Subcutaneous abdominal adipose tissue (tissue), 5 donors: ENCODE measurements at regions not wholly inside any gene's neighbourhood (a gene's known extent, or its start where the extent isn't known, plus 50 kb on each side); places are given as distances from the start of the nearest gene placed in this dataset.

ENCODE experiments used
- H3K27ac ChIP-seq: one replicate; pipeline ENCODE4 v1.7.0; 2013; ENCODE audit warnings: low read depth, mild to moderate bottlenecking, inconsistent platforms, low read length, moderate library complexity
- H3K27me3 ChIP-seq, 5 donors: one replicate each; pipeline ENCODE4 v1.7.0; 2013; ENCODE audit warnings: low read length in 5 of 5, inconsistent platforms in 1 of 5; ENCODE audit not compliant: control insufficient read depth in 5 of 5, insufficient read depth in 4 of 5
- H3K36me3 ChIP-seq, 5 donors: one replicate each; pipeline ENCODE4 v1.7.0; 2013; ENCODE audit warnings: low read length in 5 of 5; ENCODE audit not compliant: control insufficient read depth in 5 of 5, insufficient read depth in 5 of 5
- H3K4me1 ChIP-seq, 5 donors: one replicate each; pipeline ENCODE4 v1.7.0; 2013; ENCODE audit warnings: low read length in 5 of 5, mild to moderate bottlenecking in 3 of 5, moderate library complexity in 1 of 5; ENCODE audit not compliant: control insufficient read depth in 5 of 5, insufficient read depth in 5 of 5
- H3K4me3 ChIP-seq, 5 donors: one replicate each; pipeline ENCODE4 v1.7.0; 2013; ENCODE audit warnings: low read length in 5 of 5, low read depth in 1 of 5
- H3K9ac ChIP-seq, 5 donors: one replicate each; pipeline ENCODE4 v1.7.0; 2013; ENCODE audit warnings: low read length in 5 of 5, mild to moderate bottlenecking in 4 of 5, moderate library complexity in 3 of 5
- H3K9me3 ChIP-seq, 5 donors: one replicate each; pipeline ENCODE4 v1.7.0; 2013; ENCODE audit warnings: low read length in 5 of 5; ENCODE audit not compliant: control insufficient read depth in 5 of 5
- donor health status: healthy.
- donor health status: healthy.
- donor health status: healthy.
- donor health status: healthy.
- donor health status: healthy.

DNA sequence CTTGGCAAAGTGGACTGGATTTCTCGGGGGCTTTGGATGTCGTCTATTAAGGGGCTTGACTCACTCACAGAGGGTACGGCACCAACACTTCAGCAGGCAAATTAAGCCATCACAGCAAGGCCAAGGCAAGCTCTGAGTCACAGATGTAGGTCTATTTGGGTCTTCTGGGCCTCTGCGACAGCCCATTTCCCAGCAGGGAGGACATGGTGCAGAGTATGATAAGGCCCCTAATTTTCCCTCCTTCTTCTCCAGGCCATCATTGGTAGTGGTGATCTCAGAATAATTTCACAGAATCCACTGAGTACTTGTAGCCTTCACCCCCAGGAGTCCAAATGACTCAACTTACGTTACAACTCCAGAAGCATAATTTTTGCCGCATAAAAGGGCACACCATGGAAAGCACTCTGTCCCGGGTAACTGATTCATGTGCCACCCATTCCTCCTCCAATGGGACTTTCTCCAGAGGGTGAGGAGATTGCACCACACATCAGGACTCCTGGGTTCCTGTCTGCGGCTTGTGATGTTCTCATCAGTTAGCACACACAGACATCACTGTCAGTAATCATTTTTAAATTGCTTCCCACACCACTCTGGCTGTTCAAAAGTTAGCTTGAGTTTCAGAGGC lies 164.9 kb downstream of the TXNL1 start:
- Histone ChIP-seq H3K27ac (no peak overlapping the region), H3K4me3 (no peak overlapping the region), H3K4me1 (peaks cover 2 to 17% (median 12%) of the 10 kb centered on the region in 5 donors), H3K9me3 (no peaks in the 10 kb centered on the region), H3K9ac (no peak overlapping the region), H3K36me3 (no peaks in the 10 kb centered on the region), H3K27me3 (no peaks in the 10 kb centered on the region)

DNA sequence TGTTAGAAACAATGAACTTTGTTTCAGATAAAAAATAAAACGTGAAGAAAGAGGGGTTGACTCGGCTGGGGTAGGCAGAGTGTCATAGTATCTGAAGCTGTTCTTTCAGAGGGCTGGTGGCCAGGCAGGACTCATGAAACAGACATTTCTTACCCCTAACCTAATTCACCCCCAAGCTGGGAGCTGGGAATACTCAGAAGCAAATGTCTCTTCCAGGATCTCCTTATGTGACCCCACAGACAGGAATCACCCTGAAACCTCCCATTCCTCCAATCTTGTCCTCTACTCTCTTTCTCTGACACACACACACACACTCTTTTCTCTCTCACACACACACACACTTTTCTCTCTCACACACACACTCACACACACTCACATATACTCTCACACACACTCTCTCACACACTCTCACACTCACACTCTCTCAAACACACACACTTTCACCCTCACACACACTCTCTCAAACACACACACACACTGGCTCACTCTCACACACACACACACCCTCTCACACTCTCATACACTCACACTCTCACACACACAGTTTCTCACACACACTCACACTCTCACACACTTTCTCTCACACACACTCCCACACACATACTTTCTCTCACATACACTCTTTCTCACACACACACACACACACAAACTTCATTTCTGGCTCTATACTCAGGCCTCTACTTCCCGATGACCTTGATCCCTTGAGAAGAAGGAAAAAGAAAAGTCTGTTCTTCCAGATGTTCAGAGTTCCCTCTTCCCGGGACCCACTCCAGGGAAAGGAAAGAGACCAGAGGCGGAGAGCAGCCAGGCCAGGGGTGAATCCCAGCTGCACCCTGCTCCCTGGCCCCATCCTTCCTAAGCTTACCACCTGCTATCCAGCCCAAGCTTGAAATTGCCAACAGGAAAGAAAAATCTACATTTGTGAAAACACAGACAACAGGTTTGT lies 167.7 kb downstream of the TXNL1 start:
- H3K27ac ChIP-seq: peak overlapping the region; percentile 17
- H3K4me3 ChIP-seq: peak overlapping the region in 1 of 5 donors; percentile 30
- peaks cover 0 to 2% (median 1%) of the 10 kb centered on the region in 5 donors for H3K9me3 ChIP-seq
- H3K27me3 ChIP-seq: no peaks in the 10 kb centered on the region
- peaks cover 2 to 17% (median 12%) of the 10 kb centered on the region in 5 donors for H3K4me1 ChIP-seq
- no peaks in the 10 kb centered on the region for H3K36me3 ChIP-seq
- no peak overlapping the region for H3K9ac ChIP-seq

GRCh38 chr18:56469582-56469981 lies 168.8 kb downstream of the TXNL1 start:
- no peak overlapping the region for H3K27ac ChIP-seq
- no peaks in the 10 kb centered on the region for H3K27me3 ChIP-seq
- no peak overlapping the region for H3K9ac ChIP-seq
- H3K9me3 ChIP-seq: peaks cover 3 to 11% (median 8%) of the 10 kb centered on the region in 5 donors
- H3K36me3 ChIP-seq: no peaks in the 10 kb centered on the region
- no peak overlapping the region for H3K4me3 ChIP-seq
- peaks cover 2 to 17% (median 12%) of the 10 kb centered on the region in 5 donors for H3K4me1 ChIP-seq

GRCh38 chr18:56468396-56468795 lies 170.0 kb downstream of the TXNL1 start:
- Histone ChIP-seq H3K9me3 (peaks cover 6 to 18% (median 11%) of the 10 kb centered on the region in 5 donors), H3K27me3 (no peaks in the 10 kb centered on the region), H3K4me1 (peaks cover 2 to 17% (median 12%) of the 10 kb centered on the region in 5 donors), H3K36me3 (no peaks in the 10 kb centered on the region), H3K4me3 (no peak overlapping the region), H3K27ac (no peak overlapping the region), H3K9ac (no peak overlapping the region)

GRCh38 chr18:56462276-56462675 lies 176.1 kb downstream of the TXNL1 start:
- no peaks in the 10 kb centered on the region for H3K27me3 ChIP-seq
- peaks cover 2 to 28% (median 14%) of the 10 kb centered on the region in 5 donors for H3K4me1 ChIP-seq
- peaks cover 6 to 18% (median 11%) of the 10 kb centered on the region in 5 donors for H3K9me3 ChIP-seq
- H3K27ac ChIP-seq: no peak overlapping the region
- H3K4me3 ChIP-seq: no peak overlapping the region
- no peak overlapping the region for H3K9ac ChIP-seq
- no peaks in the 10 kb centered on the region for H3K36me3 ChIP-seq

GRCh38 chr18:56461151-56461550 lies 177.2 kb downstream of the TXNL1 start:
- no peak overlapping the region for H3K4me3 ChIP-seq
- H3K27me3 ChIP-seq: no peaks in the 10 kb centered on the region
- no peak overlapping the region for H3K27ac ChIP-seq
- no peak overlapping the region for H3K9ac ChIP-seq
- no peaks in the 10 kb centered on the region for H3K36me3 ChIP-seq
- H3K4me1 ChIP-seq: peaks cover 2 to 31% (median 16%) of the 10 kb centered on the region in 5 donors
- peaks cover 6 to 18% (median 11%) of the 10 kb centered on the region in 5 donors for H3K9me3 ChIP-seq

- Histone ChIP-seq H3K4me3 (no peak overlapping the region), H3K9ac (no peak overlapping the region), H3K27me3 (no peaks in the 10 kb centered on the region), H3K4me1 (peaks cover 2 to 31% (median 16%) of the 10 kb centered on the region in 5 donors), H3K27ac (no peak overlapping the region), H3K9me3 (peaks cover 6 to 15% (median 9%) of the 10 kb centered on the region in 5 donors), H3K36me3 (no peaks in the 10 kb centered on the region)
Observed at GRCh38 chr18:56460581-56460980, 177.8 kb downstream of the TXNL1 start.

DNA sequence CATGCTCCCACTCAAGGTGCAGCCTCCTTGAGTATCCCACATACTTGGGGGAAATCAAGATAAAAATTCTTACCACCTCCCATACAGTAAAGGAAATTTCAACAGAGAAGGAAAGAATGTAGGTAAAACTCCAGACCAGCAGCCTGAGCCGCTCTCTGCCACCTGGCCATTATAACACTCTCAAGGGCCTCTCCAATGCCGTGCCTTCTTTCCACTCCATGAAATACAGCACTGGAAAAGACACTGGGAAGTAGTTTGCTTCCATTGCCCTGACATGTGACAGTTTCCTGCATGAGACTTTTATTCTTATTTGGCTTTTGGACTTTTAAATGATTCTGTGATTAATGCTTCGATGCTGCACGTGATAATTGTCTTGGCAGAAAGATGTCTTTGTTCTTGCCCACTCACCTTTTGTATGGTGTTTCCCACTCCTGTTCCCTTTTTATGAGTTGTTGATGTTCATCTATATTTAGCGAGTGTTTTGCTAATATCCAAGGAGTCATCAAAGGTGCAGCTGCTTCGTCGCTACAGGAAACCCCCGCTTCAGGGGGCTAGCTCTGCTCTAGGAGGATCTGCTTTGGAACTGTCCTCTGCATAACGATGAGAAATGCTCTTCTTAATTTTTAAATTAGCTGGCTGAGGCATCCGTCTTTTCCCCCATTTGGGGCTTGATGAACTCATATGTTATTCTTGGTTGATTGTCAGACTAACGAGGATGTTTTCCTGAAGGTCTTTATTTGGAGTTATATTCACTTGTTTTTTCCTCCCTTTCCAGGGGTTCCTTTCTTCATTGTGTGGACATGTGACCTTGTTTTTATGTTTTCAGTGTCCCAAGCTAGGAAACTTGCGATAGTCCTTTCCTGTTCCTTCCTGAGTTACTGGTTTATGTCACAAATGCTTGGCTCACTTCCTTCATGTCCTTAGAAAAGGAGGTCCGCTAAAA lies 179.4 kb downstream of the TXNL1 start:
- Histone ChIP-seq H3K27me3 (no peaks in the 10 kb centered on the region), H3K9me3 (peaks cover 0 to 5% (median 1%) of the 10 kb centered on the region in 5 donors), H3K36me3 (no peaks in the 10 kb centered on the region), H3K27ac (peak overlapping the region; percentile 63), H3K4me1 (peaks cover 2 to 31% (median 16%) of the 10 kb centered on the region in 5 donors), H3K9ac (no peak overlapping the region), H3K4me3 (no peak overlapping the region)

DNA sequence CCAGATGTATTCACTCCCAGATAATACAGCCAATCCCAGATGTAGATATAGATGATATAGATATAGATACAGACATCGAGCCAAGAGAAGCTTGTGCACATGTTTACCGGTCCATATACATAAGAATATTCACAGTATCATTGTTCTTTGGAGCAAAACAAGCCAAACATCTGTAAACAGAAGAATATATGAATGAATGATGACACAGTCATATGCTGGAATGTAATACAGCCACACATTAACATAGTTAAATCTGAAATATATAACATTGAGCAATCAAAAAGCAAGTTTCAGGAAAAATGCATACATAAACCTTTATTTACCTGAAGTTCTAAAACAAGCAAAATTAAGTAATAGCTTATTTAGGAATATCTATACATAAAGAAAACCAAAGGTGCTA lies 182.5 kb downstream of the TXNL1 start:
- no peak overlapping the region for H3K4me3 ChIP-seq
- H3K27ac ChIP-seq: no peak overlapping the region
- no peaks in the 10 kb centered on the region for H3K27me3 ChIP-seq
- no peaks in the 10 kb centered on the region for H3K9me3 ChIP-seq
- peaks cover 2 to 31% (median 14%) of the 10 kb centered on the region in 5 donors for H3K4me1 ChIP-seq
- H3K36me3 ChIP-seq: no peaks in the 10 kb centered on the region
- H3K9ac ChIP-seq: no peak overlapping the region
